GM21723 (cell line): ENCODE measurements at regions not wholly inside any gene's neighbourhood (a gene's known extent, or its start where the extent isn't known, plus 50 kb on each side); places are given as distances from the start of the nearest gene placed in this dataset.

ENCODE experiments used
- ATAC-seq: cut with Tn5 transposase; IDR thresholded peaks from one replicate; pipeline ENCODE4 v1.9.1; 2021; ENCODE audit warnings: mild to moderate bottlenecking, moderate library complexity; ENCODE audit not compliant: unreplicated experiment

- no peak for ATAC-seq
Observed at GRCh38 chr20:7687065-7687464, 253.2 kb downstream of the HAO1 start.

- ATAC-seq, result no peak
Observed at GRCh38 chr20:7689151-7689550, 251.1 kb downstream of the HAO1 start.

GRCh38 chr20:7691647-7692269, 248.5 kb downstream of the HAO1 start:
- no peak for ATAC-seq

GRCh38 chr20:7692478-7692877, 247.8 kb downstream of the HAO1 start:
- ATAC-seq, result no peak

GRCh38 chr20:7693761-7694160, 246.5 kb downstream of the HAO1 start:
- no peak for ATAC-seq

DNA sequence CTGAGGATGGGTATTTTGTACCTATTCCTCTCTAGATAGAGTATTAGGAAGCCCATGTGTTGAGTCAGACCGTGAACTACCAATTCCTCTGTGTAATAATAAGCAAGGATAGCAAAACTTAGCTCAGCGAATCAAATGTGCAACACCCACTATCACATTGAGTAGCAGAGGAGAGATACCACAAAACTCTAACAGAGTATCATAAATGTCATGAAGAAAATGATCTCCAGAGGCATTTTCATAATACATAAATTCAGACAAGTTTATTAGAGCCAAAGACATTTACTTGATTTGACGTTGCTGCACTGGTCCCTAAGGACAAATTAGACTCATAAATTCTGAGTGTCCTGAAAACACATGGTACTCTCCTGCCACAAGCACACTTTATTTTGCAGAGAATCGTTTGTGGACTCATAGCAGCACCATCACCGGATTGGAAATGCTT, 245.2 kb downstream of the HAO1 start:
- ATAC-seq, result no peak

DNA sequence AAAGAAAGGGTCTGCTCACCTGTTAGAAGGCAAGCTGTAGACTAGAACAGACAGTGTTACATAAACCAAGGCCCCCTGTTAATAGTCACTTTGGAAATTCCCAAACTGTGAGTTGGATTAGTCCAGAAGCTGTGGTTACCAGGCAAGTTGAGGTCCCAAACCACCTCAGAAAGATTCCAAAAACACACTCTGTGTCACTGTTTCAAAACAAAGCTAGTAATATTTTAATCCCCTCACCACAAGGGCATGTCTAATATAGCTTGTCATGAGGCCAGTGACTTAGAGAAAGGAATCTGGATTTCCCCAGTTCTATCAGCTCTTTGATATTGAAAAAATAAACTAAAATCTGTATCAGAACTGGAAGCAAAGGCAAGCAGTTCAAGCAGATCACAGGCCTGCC, 244.6 kb downstream of the HAO1 start:
- no peak for ATAC-seq

GRCh38 chr20:7696311-7696710, 243.9 kb downstream of the HAO1 start:
- no peak for ATAC-seq

- ATAC-seq, result no peak
Observed at GRCh38 chr20:7702141-7702540, 238.1 kb downstream of the HAO1 start.

GRCh38 chr20:7703551-7703961, 236.7 kb downstream of the HAO1 start:
- no peak for ATAC-seq

DNA sequence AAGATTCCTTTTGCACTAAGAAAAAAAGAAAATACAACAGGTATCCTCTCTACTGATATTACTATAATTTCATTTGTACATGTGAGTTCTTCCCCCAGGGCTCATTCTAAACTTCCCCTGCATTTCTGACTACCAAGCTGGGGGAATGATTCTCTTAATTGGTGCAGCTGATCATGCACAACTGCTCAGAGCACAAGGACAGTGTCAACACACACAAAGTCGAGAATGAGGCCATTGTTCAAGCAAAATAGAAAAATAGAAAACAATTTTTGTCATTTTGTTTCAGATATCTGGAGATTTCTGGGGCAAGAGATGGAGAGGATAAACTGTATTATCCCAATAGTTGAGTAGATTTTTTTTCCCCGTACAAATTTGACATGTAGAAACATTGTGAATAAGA, 236.3 kb downstream of the HAO1 start:
- ATAC-seq, result no peak

- ATAC-seq, result no peak
Observed at GRCh38 chr20:7708112-7708511, 232.1 kb downstream of the HAO1 start.

- ATAC-seq, result no peak
Observed at GRCh38 chr20:7708782-7709181, 231.5 kb downstream of the HAO1 start.

DNA sequence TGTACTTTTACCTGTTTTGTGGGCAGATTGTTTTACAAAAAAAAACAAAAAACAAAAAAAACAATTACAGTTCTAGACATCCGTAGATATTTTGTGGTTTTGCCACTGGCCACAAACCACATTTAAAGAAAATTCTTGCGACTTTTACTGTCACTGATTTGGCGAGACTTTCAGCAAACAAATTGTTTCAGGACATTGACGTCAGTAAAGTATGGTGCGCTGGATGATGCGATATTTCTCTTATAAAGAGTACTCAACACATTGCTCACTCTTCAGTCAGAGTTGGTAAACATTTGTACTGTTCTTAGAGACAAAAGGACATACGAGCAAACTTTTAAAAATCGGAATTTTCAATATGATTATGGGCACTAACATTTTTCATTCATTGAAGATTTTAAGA, 229.8 kb downstream of the HAO1 start:
- no peak for ATAC-seq

- no peak for ATAC-seq
Observed at GRCh38 chr20:7712661-7713060, 227.6 kb downstream of the HAO1 start.

- ATAC-seq, result no peak
Observed at GRCh38 chr20:7714549-7714948, 225.7 kb downstream of the HAO1 start.

- ATAC-seq, result no peak
Observed at GRCh38 chr20:7716286-7716972, 223.8 kb downstream of the HAO1 start.

DNA sequence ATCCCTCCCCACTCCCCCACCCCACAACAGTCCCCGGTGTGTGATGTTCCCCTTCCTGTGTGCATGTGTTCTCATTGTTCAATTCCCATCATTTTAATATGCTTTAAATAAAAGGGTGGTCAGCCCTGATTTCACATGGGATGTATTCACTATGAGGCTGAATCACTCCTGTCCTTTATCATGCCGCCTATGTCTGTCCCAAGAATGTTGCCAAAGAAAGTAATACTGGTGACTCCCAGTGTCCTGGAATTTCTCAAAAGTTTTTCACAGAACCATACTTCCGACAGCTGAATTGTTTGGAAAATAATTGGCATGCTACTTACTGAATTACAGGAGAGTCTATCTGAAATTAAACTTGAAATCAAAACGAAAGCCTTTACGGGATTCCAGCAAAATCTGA, 217.7 kb downstream of the HAO1 start:
- ATAC-seq, result no peak

DNA sequence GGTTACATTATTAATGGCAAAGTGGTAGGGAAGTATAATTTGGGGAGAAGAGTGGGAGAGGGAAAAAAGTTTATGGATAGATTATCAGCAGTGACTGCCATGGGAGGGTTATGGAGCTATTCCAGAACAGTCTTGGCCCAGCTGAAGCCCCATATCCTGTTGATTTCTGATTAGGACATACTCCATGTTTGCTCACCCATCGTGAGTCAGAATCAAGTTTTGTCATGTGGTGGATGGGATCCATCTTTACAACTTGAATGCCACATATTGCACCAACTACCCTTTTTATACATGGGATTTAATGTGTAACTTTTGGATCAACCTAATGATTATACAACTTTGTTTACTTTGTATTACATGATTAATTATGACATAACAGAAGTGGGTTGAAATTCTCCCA, 217.0 kb downstream of the HAO1 start:
- ATAC-seq, result no peak

- ATAC-seq, result no peak
Observed at GRCh38 chr20:7728338-7728737, 211.9 kb downstream of the HAO1 start.

DNA sequence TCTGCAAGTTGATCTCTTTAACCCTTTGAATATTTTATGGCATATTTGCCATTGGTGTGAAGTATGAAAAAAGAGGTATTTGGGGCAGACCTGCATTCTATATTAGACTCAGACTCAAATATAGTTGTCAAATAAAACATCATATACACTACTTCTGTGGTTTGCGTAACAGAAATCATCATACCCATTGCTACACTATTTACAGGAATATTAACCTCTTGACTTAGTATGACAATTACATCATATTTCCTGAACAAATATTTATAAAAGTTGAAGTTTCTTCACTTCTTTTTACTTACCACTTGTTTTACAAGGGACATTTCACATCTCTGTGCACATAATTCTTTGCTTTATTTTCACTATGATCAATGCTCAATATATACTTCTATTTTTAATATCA, 206.0 kb downstream of the HAO1 start:
- ATAC-seq, result no peak

DNA sequence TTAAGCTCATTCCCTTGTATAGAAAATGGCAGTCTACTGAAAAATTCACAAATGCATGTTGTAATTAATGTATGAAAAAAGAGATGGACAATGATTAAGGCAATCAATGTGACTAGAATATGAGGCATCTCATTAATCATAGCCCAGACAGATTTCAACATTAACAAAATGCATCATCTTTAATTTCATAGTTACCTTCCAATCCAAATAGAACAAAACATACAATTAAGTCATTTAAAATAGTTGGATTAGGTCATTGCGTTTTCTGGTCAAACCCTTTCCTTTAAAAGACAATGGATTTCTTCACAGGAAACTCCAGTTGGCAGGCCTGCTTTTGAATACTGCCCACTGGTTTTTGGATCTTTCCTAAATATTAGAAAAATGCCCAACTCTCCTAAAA, 203.9 kb downstream of the HAO1 start:
- no peak for ATAC-seq

GRCh38 chr20:7741866-7742265, 198.4 kb downstream of the HAO1 start:
- ATAC-seq, result no peak
